ENCODE measurements at regions not wholly inside any gene's neighbourhood (a gene's known extent, or its start where the extent isn't known, plus 50 kb on each side); places are given as distances from the start of the nearest gene placed in this dataset.

GRCh38 chr3:159846255-159846654 is 142.4 kb upstream of the IL12A start:
- TF ChIP-seq POLR2AphosphoS5 (IDR thresholded peaks at IDR 0.05; ENCODE audit: borderline replicate concordance, low read depth, low read length) (no peak), EZH2 (IDR thresholded peaks at IDR 0.05) (no peak), FOXP2 (optimal IDR thresholded peaks at IDR 0.05; ENCODE audit: control extremely low read depth, extremely low read length, insufficient read depth) (no peak)

All from SK-N-MC (cell line).